Testis (tissue), 2 donors: ENCODE measurements at regions not wholly inside any gene's neighbourhood (a gene's known extent, or its start where the extent isn't known, plus 50 kb on each side); places are given as distances from the start of the nearest gene placed in this dataset.

Source experiments
- DNase-seq: peaks from one replicate; pipeline ENCODE4 v3.0.0-alpha.2; 2019
- H3K27ac ChIP-seq, 2 donors: fragments of 200-600 bp; sonication (generic); one replicate each; pipeline ENCODE4 v1.5.1; 2019
- H3K27me3 ChIP-seq: fragments of 200-600 bp; sonication (generic); one replicate; pipeline ENCODE4 v1.5.1; 2019
- H3K36me3 ChIP-seq: fragments of 200-600 bp; sonication (generic); one replicate; pipeline ENCODE4 v1.5.1; 2017; ENCODE audit warnings: low read depth; ENCODE audit errors: missing control alignments
- H3K4me1 ChIP-seq: fragments of 200-600 bp; sonication (generic); one replicate; pipeline ENCODE4 v1.5.1; 2019
- H3K4me3 ChIP-seq, 2 donors: fragments of 200-600 bp; sonication (generic); one replicate each; pipeline ENCODE4 v1.5.1; 2017 to 2019
- H3K9me3 ChIP-seq: fragments of 200-600 bp; sonication (generic); one replicate; pipeline ENCODE4 v1.5.1; 2017
- POLR2A ChIP-seq: fragments of 450-650 bp; IDR thresholded peaks from one replicate; pipeline ENCODE4 v1.6.1; 2017; ENCODE audit warnings: antibody characterized with exemption, mild to moderate bottlenecking, moderate library complexity
- WGBS, 2 donors: methylation state at CpG; one replicate each; pipeline ENCODE4 v1.1.5; 2018; 5-methylcytosine and 5-hydroxymethylcytosine counted together
- intact Hi-C: fragments of 100-400 bp; cut with DNase I; formaldehyde crosslinking; loops from one replicate; pipeline ENCODE4 v1.15.1; 2023; ENCODE audit warnings: low total_unique reads
- TF ChIP-seq, protein P1 (sequence below), 3 experiments: fragments of 450-650 bp in 2 of 3; fragments of 200-600 bp in 1 of 3; sonication (generic) in 1 of 3; IDR thresholded peaks; one replicate each; pipeline ENCODE4 v1.5.1; 2016 to 2019; ENCODE audit warnings: antibody characterized with exemption in 3 of 3, mild to moderate bottlenecking in 2 of 3, moderate library complexity in 1 of 3

DNA sequence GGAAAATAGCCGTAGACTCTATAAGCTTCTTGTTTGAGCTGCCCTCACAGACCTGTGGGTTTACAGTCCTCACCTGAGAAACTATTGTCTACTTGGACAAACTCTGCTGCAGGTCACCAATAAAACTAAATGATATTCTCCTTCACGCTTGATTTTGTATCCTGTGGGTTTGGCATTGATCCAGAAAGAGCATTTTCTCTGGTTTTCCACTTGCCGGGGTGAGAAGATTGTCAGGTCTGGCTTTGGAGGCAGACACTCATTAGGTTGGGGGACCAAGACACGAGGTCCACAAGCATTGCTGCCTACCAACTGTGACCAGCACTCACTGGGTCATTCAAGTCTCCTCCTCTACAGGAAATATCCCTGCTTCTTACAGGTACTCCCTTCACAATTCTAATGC, 68.5 kb downstream of the CDC14C start:
- Histone ChIP-seq H3K4me1 (no peaks in the 10 kb centered on the region), H3K9me3 (no peaks in the 10 kb centered on the region), H3K27ac (no peak overlapping the region), H3K36me3 (no peaks in the 10 kb centered on the region), H3K4me3 (no peak overlapping the region), H3K27me3 (no peaks in the 10 kb centered on the region)
- WGBS, 2 donors: 54 to 65% methylated on average over 4 of the region's 4 CpGs
- DNase-seq: no peak
- TF ChIP-seq, protein P1, sequence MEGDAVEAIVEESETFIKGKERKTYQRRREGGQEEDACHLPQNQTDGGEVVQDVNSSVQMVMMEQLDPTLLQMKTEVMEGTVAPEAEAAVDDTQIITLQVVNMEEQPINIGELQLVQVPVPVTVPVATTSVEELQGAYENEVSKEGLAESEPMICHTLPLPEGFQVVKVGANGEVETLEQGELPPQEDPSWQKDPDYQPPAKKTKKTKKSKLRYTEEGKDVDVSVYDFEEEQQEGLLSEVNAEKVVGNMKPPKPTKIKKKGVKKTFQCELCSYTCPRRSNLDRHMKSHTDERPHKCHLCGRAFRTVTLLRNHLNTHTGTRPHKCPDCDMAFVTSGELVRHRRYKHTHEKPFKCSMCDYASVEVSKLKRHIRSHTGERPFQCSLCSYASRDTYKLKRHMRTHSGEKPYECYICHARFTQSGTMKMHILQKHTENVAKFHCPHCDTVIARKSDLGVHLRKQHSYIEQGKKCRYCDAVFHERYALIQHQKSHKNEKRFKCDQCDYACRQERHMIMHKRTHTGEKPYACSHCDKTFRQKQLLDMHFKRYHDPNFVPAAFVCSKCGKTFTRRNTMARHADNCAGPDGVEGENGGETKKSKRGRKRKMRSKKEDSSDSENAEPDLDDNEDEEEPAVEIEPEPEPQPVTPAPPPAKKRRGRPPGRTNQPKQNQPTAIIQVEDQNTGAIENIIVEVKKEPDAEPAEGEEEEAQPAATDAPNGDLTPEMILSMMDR (IDR thresholded peaks at IDR 0.05): no peak
- TF ChIP-seq POLR2A: no peak
- intact Hi-C loops: no loop called here

DNA sequence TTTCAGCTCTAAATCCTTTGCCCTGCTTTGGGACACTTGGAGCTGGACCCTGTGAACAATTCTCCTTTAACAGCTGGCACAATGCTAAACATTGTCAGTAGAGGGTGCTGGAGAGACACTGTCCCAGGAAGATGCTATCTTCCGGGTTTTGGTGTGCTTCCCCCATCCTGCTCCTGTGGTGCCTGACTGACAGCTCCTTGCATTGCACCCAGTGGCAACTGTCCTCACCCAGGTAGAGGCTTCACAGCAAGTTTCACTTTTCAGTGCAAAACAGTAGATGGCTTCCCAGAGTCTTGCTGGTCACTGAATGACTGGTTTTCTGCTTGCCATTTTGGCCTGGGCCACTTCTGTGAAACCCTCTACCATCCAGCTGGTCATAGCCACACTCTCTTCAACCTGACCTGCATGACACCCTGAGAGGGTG, 77.3 kb downstream of the CDC14C start:
- intact Hi-C loops: no loop called here

DNA sequence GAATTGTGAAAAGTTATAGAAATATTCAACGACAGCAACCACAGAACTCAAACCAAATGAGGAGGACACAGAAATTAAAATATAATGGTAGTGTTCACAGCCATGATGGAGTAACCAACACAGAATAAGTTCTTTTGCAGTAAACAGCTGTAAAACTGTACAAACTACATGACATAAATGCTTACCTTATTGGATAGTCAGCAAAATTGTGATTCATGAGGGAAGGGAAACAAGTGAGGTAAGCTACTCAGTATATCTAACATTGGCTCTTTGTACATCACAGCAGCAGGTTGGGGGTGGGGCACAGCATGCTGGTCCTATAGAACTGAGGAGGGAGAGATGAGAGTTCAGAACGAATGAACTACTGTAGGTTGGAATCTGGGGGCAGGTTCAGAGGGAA, 86.4 kb downstream of the CDC14C start:
- Histone ChIP-seq H3K9me3 (no peaks in the 10 kb centered on the region), H3K4me1 (no peaks in the 10 kb centered on the region), H3K27ac (no peak overlapping the region), H3K4me3 (no peak overlapping the region), H3K27me3 (no peaks in the 10 kb centered on the region), H3K36me3 (no peaks in the 10 kb centered on the region)
- 58 to 62% methylated on average over 2 of the region's 2 CpGs for WGBS, 2 donors
- DNase-seq: no peak
- no peak for TF ChIP-seq POLR2A
- TF ChIP-seq, protein P1 (IDR thresholded peaks at IDR 0.05): no peak
- intact Hi-C loops: no loop called here

More for the DNA sequence above, 77.3 kb downstream of the CDC14C start:
- Histone ChIP-seq H3K27ac (no peak overlapping the region), H3K9me3 (no peaks in the 10 kb centered on the region), H3K4me1 (no peaks in the 10 kb centered on the region), H3K27me3 (no peaks in the 10 kb centered on the region), H3K4me3 (no peak overlapping the region), H3K36me3 (no peaks in the 10 kb centered on the region)
- TF ChIP-seq, protein P1 (IDR thresholded peaks at IDR 0.05): peak in 1 of 3 experiments; percentile 23
- no peak for TF ChIP-seq POLR2A
- DNase-seq: peak; percentile 56
- 13 to 22% methylated on average over 1 of the region's 1 CpG for WGBS, 2 donors

DNA sequence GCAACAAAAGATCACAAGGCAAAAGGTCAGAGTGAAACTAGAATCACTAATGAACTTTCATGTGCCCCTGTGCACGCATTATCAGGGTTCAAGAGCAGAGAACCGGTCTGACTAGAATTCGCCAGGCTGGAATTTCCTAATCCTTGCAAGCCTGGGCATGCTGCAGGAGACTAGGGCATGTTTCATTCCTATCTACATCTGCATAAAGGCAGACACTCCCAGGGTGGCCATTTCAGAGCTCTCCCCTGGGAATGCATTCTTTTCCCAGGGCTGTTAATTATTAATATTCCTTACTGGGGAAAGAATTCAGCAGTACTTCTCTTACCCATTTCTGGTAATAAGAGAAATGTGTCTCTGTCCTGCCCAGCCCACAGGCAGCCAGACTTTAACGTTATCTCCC, 90.5 kb downstream of the CDC14C start:
- Histone ChIP-seq H3K27me3 (no peaks in the 10 kb centered on the region), H3K4me1 (no peaks in the 10 kb centered on the region), H3K27ac (no peak overlapping the region), H3K36me3 (no peaks in the 10 kb centered on the region), H3K9me3 (no peaks in the 10 kb centered on the region), H3K4me3 (no peak overlapping the region)
- intact Hi-C loops: no loop called here
- DNase-seq: no peak
- WGBS, 2 donors: 87 to 92% methylated on average over 4 of the region's 4 CpGs
- TF ChIP-seq, protein P1 (IDR thresholded peaks at IDR 0.05): no peak
- no peak for TF ChIP-seq POLR2A

DNA sequence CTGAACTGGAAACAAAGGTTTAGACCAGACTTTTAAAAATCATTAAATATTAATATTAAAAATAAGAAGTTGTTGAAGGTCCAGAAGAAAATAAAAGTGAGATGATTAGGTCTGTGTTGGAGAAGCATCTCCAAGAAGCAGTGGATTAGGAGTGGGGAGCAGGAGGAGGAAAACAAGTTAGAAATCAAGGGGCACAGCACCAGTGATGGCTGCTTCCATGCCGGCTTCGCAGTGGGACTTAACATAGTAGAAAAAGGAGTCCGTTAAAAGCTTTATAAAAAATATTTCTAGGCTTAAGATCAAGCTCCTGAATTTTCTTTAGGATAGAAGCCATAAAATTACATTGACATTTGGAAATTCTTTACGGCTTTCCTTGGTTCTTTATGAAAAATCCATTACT, 95.8 kb downstream of the CDC14C start:
- H3K4me3 ChIP-seq: no peak overlapping the region
- no peaks in the 10 kb centered on the region for H3K4me1 ChIP-seq
- 75 to 83% methylated on average over 4 of the region's 4 CpGs for WGBS, 2 donors
- no peak for DNase-seq
- no peaks in the 10 kb centered on the region for H3K9me3 ChIP-seq
- no peaks in the 10 kb centered on the region for H3K27me3 ChIP-seq
- intact Hi-C loops: no loop called here
- H3K27ac ChIP-seq: no peak overlapping the region
- TF ChIP-seq, protein P1 (IDR thresholded peaks at IDR 0.05): no peak
- TF ChIP-seq POLR2A: no peak
- H3K36me3 ChIP-seq: no peaks in the 10 kb centered on the region
